Osteoblast (primary cell): ENCODE measurements at regions not wholly inside any gene's neighbourhood (a gene's known extent, or its start where the extent isn't known, plus 50 kb on each side); places are given as distances from the start of the nearest gene placed in this dataset.

ENCODE experiments used
- DNase-seq: peaks from one replicate; pipeline ENCODE4 v3.0.0; 2011; ENCODE audit warnings: low spot score, mixed read lengths; ENCODE audit not compliant: insufficient read length; ENCODE audit errors: missing footprints
- H2AFZ ChIP-seq: 2 replicates; pipeline ENCODE4 v1.6.0; 2011; ENCODE audit warnings: mild to moderate bottlenecking, low read length
- H3K27ac ChIP-seq: 2 replicates; pipeline ENCODE4 v1.5.1; 2011; ENCODE audit warnings: mild to moderate bottlenecking, low read depth, low read length, moderate library complexity
- H3K27me3 ChIP-seq: 2 replicates; pipeline ENCODE4 v1.6.0; 2012; ENCODE audit warnings: mild to moderate bottlenecking, control low read depth, inconsistent platforms, low read length, moderate library complexity; ENCODE audit not compliant: insufficient read depth
- H3K36me3 ChIP-seq: 2 replicates; pipeline ENCODE4 v1.5.1; 2011; ENCODE audit warnings: mild to moderate bottlenecking, low read length, control low read depth, moderate library complexity; ENCODE audit not compliant: insufficient read depth
- H3K4me1 ChIP-seq: 2 replicates; pipeline ENCODE4 v1.5.1; 2011; ENCODE audit warnings: mild to moderate bottlenecking, low read length, control low read depth, moderate library complexity; ENCODE audit not compliant: insufficient read depth
- H3K4me2 ChIP-seq: 2 replicates; pipeline ENCODE4 v1.6.0; 2011; ENCODE audit warnings: mild to moderate bottlenecking, low read length; ENCODE audit not compliant: insufficient read depth
- H3K4me3 ChIP-seq: fragments of 200-600 bp; sonication (generic); 3 replicates; pipeline ENCODE4 v1.5.1; 2012; ENCODE audit warnings: mild to moderate bottlenecking, low read length, inconsistent platforms; ENCODE audit not compliant: insufficient read depth
- H3K79me2 ChIP-seq: 2 replicates; pipeline ENCODE4 v1.6.0; 2012; ENCODE audit warnings: mild to moderate bottlenecking, low read length, control low read depth, inconsistent platforms; ENCODE audit not compliant: insufficient read depth
- H3K9me3 ChIP-seq: 2 replicates; pipeline ENCODE4 v1.5.1; 2011; ENCODE audit warnings: low read depth, low read length, control low read depth
- H4K20me1 ChIP-seq: 2 replicates; pipeline ENCODE4 v1.6.0; 2012; ENCODE audit warnings: mild to moderate bottlenecking, low read length, control low read depth; ENCODE audit not compliant: insufficient read depth
- CTCF ChIP-seq: IDR thresholded peaks from 2 replicates; pipeline ENCODE4 v1.5.1; 2011; ENCODE audit warnings: mild to moderate bottlenecking, low read depth, low read length, moderate library complexity; ENCODE audit errors: extremely low read depth

- H3K79me2 ChIP-seq = no peaks in the 10 kb centered on the region
- H3K4me1 ChIP-seq = no peaks in the 10 kb centered on the region
- H2AFZ ChIP-seq = no peak overlapping the region
- no peak overlapping the region for H3K4me3 ChIP-seq
- TF ChIP-seq CTCF = no peak
- DNase-seq = no peak
- no peak overlapping the region for H3K27ac ChIP-seq
- H4K20me1 ChIP-seq = no peaks in the 10 kb centered on the region
- H3K9me3 ChIP-seq = no peaks in the 10 kb centered on the region
- H3K27me3 ChIP-seq = peaks cover 8% of the 10 kb centered on the region
- no peak overlapping the region for H3K4me2 ChIP-seq
- no peaks in the 10 kb centered on the region for H3K36me3 ChIP-seq
These were observed 99.0 kb upstream of the QRFPR start for GRCh38 chr4:121479808-121480207.

- Histone ChIP-seq H3K27ac (no peak overlapping the region), H3K4me3 (no peak overlapping the region), H3K4me1 (no peaks in the 10 kb centered on the region), H3K4me2 (no peak overlapping the region), H3K36me3 (no peaks in the 10 kb centered on the region), H3K9me3 (no peaks in the 10 kb centered on the region), H3K79me2 (no peaks in the 10 kb centered on the region), H4K20me1 (no peaks in the 10 kb centered on the region), H2AFZ (no peak overlapping the region), H3K27me3 (peaks cover 3% of the 10 kb centered on the region)
- DNase-seq = no peak
- TF ChIP-seq CTCF = no peak
These were observed 96.7 kb upstream of the QRFPR start for GRCh38 chr4:121477480-121477879.

- TF ChIP-seq CTCF = no peak
- Histone ChIP-seq H3K4me1 (no peaks in the 10 kb centered on the region), H3K4me3 (no peak overlapping the region), H3K27me3 (no peaks in the 10 kb centered on the region), H2AFZ (no peak overlapping the region), H3K9me3 (no peaks in the 10 kb centered on the region), H3K4me2 (no peak overlapping the region), H3K79me2 (no peaks in the 10 kb centered on the region), H3K36me3 (no peaks in the 10 kb centered on the region), H3K27ac (no peak overlapping the region), H4K20me1 (no peaks in the 10 kb centered on the region)
- no peak for DNase-seq
These were observed 96.3 kb upstream of the QRFPR start for GRCh38 chr4:121477079-121477478.

DNA sequence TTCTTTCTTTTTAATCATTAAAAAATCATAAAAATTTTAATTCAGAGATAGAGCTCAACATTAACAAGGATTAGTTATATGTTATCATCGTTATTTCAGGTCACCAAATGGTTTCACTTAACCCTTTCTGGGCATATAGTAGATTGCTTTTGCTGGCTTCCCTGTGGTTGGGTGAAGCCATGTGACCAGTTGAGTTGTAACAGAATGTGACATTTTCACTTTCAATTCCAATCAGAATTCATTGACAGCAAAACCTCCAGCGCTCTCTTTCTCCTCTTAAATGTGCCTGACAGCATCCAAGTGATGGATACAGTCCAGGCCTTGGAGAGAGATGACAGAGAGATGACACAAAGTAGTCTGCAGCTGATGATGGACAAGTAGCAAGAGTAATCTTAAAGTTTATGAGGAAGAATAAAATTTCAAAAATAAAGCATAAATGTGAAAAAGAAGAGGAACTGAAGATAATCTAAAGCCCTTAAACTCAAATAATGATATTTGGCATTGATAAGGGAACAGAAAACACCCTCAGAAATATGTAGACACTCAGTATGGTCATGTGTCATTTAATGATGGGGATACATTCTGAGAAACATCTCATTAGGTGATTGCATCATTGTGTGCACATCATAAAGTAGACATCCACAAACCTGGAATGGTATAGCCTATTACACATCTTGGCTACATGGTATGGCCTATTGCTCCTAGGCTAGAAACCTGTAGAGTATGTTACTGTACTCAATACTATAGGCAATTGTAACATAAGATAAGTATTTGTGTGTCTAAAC is 92.3 kb upstream of the QRFPR start:
- H3K4me1 ChIP-seq = no peaks in the 10 kb centered on the region
- DNase-seq = no peak
- no peak overlapping the region for H3K27ac ChIP-seq
- H3K36me3 ChIP-seq = no peaks in the 10 kb centered on the region
- H3K27me3 ChIP-seq = no peaks in the 10 kb centered on the region
- H4K20me1 ChIP-seq = no peaks in the 10 kb centered on the region
- no peak overlapping the region for H3K4me3 ChIP-seq
- H3K9me3 ChIP-seq = no peaks in the 10 kb centered on the region
- no peak for TF ChIP-seq CTCF
- H3K79me2 ChIP-seq = no peaks in the 10 kb centered on the region
- H2AFZ ChIP-seq = no peak overlapping the region
- H3K4me2 ChIP-seq = no peak overlapping the region
